ENCODE measurements at regions not wholly inside any gene's neighbourhood (a gene's known extent, or its start where the extent isn't known, plus 50 kb on each side); places are given as distances from the start of the nearest gene placed in this dataset.

DNA sequence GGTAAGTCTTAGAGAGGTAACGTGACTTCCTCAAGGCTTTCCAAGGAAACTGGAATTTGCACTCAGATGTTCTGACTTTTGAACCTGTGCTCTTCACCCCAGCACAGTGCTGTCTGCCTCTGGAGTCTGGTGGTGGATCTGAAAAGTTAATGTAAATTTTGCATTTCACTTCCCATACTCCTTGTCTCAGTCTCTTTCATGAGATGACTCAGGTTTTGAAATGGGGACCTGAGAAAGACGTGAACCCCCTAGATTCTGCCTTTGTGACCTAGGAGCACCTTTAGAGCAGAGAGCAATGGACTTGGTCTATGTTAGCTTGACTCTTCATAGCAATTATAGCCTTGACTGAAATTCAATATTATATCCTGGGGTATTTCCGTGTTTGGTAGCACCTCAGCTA is 223.0 kb downstream of the QKI start:
- intact Hi-C loops (cut with DNase I; ENCODE audit: low total_unique reads) (no loop called here), in situ Hi-C loops (cut with MboI; ENCODE audit: low pct_ligation_motif_present in 1 of 4, low pct_unique_long_range_greater_than_20kb in 1 of 4, low sequenced_read_pairs in 3 of 4) (no loop called here)
- H3K27ac ChIP-seq, result no peak overlapping the region
- no peak for TF ChIP-seq POLR2AphosphoS5 (IDR thresholded peaks at IDR 0.05)
- no peak for TF ChIP-seq EP300 (IDR thresholded peaks at IDR 0.05; ENCODE audit: low read depth)
- no peak for TF ChIP-seq CTCF (IDR thresholded peaks at IDR 0.05)
- TF ChIP-seq POLR2A (IDR thresholded peaks at IDR 0.05), result no peak
- H3K27me3 ChIP-seq, result no peaks in the 10 kb centered on the region
- H3K4me1 ChIP-seq, result no peaks in the 10 kb centered on the region
- no peaks in the 10 kb centered on the region for H3K9me3 ChIP-seq
- no peaks in the 10 kb centered on the region for H3K36me3 ChIP-seq
- WGBS, 2 donors (ENCODE audit: low coverage in 1 of 2), result 50 to 60% methylated on average over 1 to 3 of the region's 3 CpGs
- no peak for DNase-seq
- H3K4me3 ChIP-seq, result no peak overlapping the region

DNA sequence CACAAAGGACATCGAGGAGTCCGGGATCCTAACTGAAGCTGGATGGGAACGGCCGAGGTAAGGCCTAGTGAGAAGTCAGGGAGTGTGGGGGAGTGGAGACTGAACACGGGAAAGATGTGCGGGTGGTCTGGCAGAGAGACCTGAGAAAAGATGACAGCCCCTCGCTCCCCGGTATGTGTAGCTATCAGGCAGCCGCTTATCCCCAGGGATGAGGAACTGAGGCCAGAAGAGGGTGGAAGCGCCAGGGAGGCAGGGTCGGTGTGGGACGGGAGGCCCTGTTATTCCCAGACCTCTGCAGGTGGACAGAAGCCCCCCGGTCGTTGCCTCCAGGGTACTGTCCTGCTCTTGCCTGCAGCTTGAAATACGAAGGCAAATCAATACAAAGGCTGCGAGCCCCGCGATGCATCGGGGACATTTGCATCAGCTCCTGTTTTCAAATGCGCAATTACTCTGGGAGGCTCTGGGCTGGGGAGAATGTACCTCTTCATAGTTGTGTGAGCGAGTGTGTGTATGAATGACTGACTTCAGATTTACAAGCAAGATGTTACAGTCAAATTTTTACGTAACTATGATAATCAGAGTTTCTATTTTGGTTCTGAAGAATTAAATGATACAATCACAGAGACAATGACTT is 221.3 kb downstream of the QKI start:
- no peaks in the 10 kb centered on the region for H3K4me1 ChIP-seq
- H3K27ac ChIP-seq, result no peak overlapping the region
- H3K36me3 ChIP-seq, result no peaks in the 10 kb centered on the region
- H3K4me3 ChIP-seq, result no peak overlapping the region
- peaks cover 14% of the 10 kb centered on the region for H3K27me3 ChIP-seq
- no peaks in the 10 kb centered on the region for H3K9me3 ChIP-seq
- DNase-seq, result no peak
- in situ Hi-C loops (cut with MboI; ENCODE audit: low pct_ligation_motif_present in 1 of 4, low pct_unique_long_range_greater_than_20kb in 1 of 4, low sequenced_read_pairs in 3 of 4) (no loop called here), intact Hi-C loops (cut with DNase I; ENCODE audit: low total_unique reads) (no loop called here)
- WGBS, 2 donors (ENCODE audit: low coverage in 1 of 2), result 66 to 93% methylated on average over 9 to 21 of the region's 22 CpGs
- TF ChIP-seq CTCF (IDR thresholded peaks at IDR 0.05) (no peak), POLR2A (IDR thresholded peaks at IDR 0.05) (no peak)

- 77 to 96% methylated on average over 5 to 6 of the region's 6 CpGs for WGBS, 2 donors (ENCODE audit: low coverage in 1 of 2)
- Histone ChIP-seq H3K4me3 (no peak overlapping the region), H3K9me3 (no peaks in the 10 kb centered on the region), H3K27ac (no peak overlapping the region), H3K27me3 (peaks cover 20% of the 10 kb centered on the region), H3K36me3 (no peaks in the 10 kb centered on the region), H3K4me1 (no peaks in the 10 kb centered on the region)
- DNase-seq, result no peak
- in situ Hi-C loops (cut with MboI; ENCODE audit: low pct_ligation_motif_present in 1 of 4, low pct_unique_long_range_greater_than_20kb in 1 of 4, low sequenced_read_pairs in 3 of 4) (no loop called here), intact Hi-C loops (cut with DNase I; ENCODE audit: low total_unique reads) (no loop called here)
- TF ChIP-seq POLR2A (IDR thresholded peaks at IDR 0.05) (no peak), POLR2AphosphoS5 (IDR thresholded peaks at IDR 0.05) (no peak), EP300 (IDR thresholded peaks at IDR 0.05; ENCODE audit: low read depth) (no peak), CTCF (IDR thresholded peaks at IDR 0.05) (no peak)
Measured at GRCh38 chr6:163635315-163635714, 220.8 kb downstream of the QKI start.

DNA sequence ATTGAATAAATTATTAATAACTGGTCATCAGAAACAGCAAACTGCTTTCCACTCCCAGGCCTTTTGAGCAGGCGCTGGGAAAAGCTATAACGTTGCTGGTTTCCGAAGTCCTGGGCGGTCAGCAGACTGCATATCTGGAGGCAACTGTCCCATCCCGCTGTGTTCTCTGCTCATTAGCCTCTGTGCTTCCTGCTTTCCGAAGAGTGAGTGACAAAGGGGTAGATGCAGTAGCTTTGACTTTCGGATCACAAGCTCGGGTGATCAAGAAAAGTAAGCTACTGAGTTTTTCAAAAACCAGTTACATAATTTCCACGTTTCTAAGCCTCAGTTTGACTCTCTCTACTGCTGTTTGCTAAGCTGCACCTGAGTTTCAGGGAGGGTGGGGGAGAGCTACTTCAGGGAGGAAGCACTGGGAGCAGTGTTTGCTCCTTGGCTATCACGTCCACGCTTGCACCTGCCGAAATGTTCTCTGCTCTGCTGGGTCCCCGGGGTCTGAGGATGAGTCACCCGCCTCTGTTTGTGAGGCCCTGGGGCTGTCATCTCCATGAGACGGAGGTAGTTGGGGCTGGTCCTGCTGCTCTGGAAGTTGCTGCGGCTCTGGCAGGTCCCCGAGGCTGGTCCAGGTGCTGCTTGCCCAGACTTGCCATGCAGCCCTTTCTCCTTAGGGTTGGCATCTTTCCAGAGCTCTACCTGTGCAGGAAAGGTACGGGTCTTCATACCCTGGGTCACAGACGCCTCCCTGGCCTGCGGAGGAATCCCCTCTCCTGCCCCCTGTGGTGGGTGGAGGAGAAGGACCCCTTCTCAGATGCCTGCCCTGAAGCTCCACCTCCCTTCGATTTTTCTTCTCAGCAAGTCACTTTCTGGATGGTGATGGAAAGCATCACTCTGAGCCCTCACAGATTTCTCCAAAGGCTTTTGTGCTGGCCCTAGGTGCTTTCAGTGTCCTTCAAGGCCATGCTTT is 220.0 kb downstream of the QKI start:
- H3K4me1 ChIP-seq, result no peaks in the 10 kb centered on the region
- TF ChIP-seq CTCF (IDR thresholded peaks at IDR 0.05) (no peak), POLR2A (IDR thresholded peaks at IDR 0.05) (no peak), EP300 (IDR thresholded peaks at IDR 0.05; ENCODE audit: low read depth) (no peak), POLR2AphosphoS5 (IDR thresholded peaks at IDR 0.05) (no peak)
- no peak for DNase-seq

More for the DNA sequence above, 220.0 kb downstream of the QKI start:
- no peak overlapping the region for H3K27ac ChIP-seq
- no peaks in the 10 kb centered on the region for H3K9me3 ChIP-seq
- H3K27me3 ChIP-seq, result peaks cover 22% of the 10 kb centered on the region
- H3K36me3 ChIP-seq, result no peaks in the 10 kb centered on the region
- in situ Hi-C loops (cut with MboI; ENCODE audit: low pct_ligation_motif_present in 1 of 4, low pct_unique_long_range_greater_than_20kb in 1 of 4, low sequenced_read_pairs in 3 of 4) (no loop called here), intact Hi-C loops (cut with DNase I; ENCODE audit: low total_unique reads) (no loop called here)
- no peak overlapping the region for H3K4me3 ChIP-seq
- WGBS, 2 donors (ENCODE audit: low coverage in 1 of 2), result 75 to 89% methylated on average over 8 to 21 of the region's 21 CpGs
